GM18502 (cell line): ENCODE measurements at regions not wholly inside any gene's neighbourhood (a gene's known extent, or its start where the extent isn't known, plus 50 kb on each side); places are given as distances from the start of the nearest gene placed in this dataset.
"Not testable (repeated sequence)": the region's sequence is repeated elsewhere in the genome, so short reads cannot be mapped to it uniquely, and the experiment has no call there.

Experiments
- ATAC-seq: cut with Tn5 transposase; IDR thresholded peaks from one replicate; pipeline ENCODE4 v1.9.1; 2021; ENCODE audit warnings: mild to moderate bottlenecking; ENCODE audit not compliant: unreplicated experiment, poor library complexity

DNA sequence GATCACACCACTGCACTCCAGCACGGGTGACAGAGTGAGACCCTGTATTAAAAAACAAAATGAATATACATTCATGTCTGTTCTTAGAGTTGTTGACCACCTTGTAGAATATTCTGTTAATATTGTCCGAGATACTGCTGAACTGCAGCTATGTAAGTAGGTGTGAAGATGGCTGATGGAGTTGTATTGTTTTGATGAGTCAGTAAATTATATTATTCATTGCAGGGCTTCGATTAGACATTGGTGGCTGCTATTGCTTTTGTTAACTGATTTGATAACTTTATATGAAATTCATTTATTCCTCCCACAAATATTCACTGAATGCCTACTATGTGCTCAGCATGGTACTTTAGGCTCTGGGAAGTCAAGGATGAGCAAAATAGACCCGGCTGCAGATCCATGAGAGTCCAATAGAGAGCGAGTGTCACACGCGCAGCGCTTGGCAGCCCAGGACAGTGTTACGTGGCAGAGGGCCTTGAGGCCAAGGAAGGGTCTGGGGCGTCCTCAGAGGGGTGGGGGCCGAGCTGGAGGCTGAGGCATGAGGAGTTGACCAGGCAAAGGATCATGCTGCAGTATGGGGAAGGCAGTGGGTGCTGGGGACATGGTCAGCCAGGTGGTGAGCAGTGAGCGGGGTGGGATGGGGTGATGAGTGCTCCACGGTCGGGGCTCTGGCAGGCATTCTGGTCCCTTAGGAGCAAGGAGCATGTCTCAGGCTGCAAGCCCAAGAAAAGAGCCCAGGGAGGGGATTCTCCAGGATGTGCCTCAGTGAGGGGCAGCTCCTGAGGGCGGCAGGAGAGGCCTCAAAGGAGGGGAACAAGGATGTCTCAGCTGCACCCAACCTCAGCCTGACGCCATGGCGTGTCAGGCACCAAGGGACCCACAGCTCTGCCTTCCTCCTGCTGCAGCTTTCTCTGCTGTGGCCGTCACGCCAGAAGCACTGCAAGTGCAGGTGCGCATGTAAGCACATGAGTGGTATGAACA is 243.5 kb downstream of the GADD45G start:
- no peak for ATAC-seq

DNA sequence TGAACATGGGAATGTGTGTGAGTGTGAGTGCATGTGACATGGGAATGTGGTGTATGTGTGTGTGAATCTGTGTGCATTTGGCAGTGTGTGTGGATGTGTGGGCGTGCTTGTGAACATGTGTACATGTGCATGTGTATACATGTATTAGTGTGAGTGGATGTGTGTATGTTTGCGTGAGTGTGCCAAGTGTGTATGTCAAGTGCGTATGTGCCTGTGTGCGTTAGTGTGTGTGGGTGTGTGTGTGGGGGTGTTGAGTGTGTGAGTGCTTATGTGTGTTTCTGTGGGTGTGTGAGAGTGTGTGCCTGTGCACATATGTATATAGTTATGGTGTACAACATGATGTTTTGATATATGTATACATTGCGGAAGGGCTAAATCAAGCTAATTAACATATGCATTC is 244.3 kb downstream of the GADD45G start:
- ATAC-seq, result no peak

GRCh38 chr9:89850153-89850552 is 245.3 kb downstream of the GADD45G start:
- ATAC-seq, result no peak

- no peak for ATAC-seq
Observed at GRCh38 chr9:89850631-89851325, 246.0 kb downstream of the GADD45G start.

- ATAC-seq, result no peak
Observed at GRCh38 chr9:89853161-89853560, 248.3 kb downstream of the GADD45G start.

DNA sequence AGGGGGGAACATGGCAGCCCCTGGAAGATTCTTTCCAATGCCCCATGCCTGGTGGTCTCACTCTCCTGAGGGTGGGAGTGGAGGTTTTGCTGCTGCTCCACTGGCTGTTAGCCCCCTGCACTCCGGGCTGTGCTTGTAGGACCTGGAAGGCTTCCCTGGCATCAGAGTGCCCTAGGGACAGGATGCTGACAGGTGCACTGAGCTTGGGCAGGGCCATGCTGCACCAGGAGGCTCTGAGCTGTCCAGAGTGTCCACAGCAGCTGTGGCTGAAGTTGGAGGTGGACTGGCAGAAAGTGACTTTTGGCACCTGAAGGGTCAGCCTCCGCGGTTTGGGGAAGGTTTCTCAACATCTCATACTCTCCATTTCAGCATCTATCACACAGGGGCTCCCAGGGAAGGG is 249.1 kb downstream of the GADD45G start:
- ATAC-seq, result no peak

DNA sequence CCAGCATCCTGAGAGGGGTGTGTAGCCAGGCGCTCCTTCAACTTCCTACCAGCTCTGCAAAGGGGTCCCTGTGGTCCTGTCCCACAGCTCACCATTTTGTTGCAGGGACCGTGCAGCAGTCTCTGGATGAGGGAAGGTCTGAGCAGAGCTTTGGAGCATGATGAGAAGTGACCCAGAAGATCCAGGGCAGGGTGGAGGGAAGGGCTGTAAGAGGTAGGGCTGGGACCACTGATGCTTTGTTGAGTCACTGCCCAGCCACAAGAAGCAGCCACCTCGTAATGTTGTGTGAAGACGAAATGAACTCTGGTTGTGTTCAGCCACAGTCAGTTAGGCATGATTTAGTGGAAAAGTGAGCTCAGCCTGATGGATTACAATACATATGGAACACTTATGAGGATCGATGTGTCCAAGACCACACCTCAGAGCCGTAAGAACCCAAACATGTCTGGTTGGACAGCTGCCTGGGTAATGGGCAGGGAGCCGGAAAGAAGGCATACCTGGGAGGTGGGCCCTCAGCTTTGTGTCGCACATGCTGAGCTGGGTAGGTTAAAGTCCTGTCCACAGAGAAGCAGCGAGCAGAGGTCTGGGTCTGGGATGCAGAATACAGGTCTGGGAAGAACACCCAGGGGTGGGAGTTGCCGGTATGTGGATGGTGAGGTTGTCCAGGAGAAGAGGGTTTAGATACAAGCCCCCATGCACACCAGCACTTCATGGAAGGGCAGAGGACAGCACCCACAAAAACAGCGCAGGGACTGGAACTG is 250.1 kb downstream of the GADD45G start:
- no peak for ATAC-seq

DNA sequence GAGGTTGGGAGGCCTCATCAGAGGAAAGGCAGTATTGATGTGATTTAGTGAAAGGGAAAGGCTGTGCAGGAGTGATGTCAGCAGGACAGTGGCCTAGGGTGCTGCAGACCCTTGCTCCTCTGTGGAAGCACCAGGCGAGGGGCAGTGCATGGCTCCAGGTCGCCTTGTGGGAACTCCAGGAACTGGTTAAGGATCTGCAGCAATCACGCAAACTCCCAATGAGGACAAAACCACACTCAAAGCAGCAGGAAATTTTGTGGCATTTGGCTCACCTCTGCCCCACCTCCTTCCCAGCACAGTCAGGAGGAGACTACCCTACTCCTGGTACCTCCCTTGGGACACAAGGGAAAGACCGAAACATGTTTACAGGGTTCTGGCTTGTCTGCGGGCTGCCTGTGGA is 251.5 kb downstream of the GADD45G start:
- ATAC-seq, result not testable (repeated sequence)

DNA sequence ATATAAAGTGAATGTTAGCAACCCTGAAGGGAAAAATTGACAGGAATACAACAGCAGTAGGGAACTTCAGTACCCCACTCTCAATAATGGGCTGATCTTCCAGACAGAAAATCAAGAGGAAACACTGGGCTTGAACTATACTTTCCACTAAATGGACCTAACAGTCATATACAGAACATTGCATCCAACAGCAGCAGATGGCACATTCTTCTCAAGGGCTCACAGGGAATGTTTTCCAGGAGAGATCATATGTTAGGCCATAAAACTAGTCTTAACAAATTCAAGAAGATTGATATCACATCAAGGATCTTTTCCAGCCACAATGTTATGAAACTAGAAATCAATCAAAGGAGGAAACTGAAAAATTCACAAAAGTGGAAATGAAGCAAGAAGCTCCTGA is 252.1 kb downstream of the GADD45G start:
- not testable (repeated sequence) for ATAC-seq

DNA sequence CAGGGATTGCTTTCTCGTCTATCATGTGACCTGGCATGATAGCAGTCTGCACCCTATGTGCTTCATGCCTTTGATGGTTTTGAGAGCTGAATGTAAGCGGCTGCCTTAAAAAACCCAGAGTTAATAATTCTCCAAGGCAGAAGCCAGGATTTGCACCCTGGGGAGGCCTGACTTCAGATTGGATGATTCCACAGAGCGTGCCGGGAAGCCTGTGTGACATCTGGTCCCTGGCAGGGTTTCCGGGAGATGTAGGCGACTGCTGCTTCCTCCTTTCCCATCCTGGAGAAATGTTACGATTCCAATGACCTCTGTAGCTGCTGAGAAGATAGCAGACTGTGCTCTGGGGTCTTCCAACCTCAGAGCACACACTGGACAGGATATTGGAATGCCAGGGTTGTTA is 255.0 kb downstream of the GADD45G start:
- ATAC-seq, result not testable (repeated sequence)

DNA sequence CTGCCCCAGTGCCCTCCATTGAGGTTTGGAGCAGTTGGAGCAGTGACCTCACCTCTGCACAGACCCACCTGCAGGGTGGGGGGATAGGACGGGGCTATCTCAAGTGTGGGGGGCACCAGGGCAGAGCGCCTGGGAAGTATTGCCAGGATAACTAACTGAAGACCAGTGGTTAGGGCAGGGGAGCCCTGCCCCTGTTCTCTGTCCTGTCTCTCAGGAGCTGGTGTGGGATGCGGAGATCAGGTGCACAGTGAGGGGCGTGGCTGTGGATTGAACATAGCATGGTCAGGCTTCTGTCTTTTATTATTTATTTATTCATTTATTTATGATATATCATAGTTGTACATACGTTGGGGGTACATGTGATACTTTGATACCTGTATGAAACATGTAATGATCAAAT is 256.6 kb downstream of the GADD45G start:
- not testable (repeated sequence) for ATAC-seq

- ATAC-seq, result no peak
Observed at GRCh38 chr9:89862316-89862715, 257.5 kb downstream of the GADD45G start.

DNA sequence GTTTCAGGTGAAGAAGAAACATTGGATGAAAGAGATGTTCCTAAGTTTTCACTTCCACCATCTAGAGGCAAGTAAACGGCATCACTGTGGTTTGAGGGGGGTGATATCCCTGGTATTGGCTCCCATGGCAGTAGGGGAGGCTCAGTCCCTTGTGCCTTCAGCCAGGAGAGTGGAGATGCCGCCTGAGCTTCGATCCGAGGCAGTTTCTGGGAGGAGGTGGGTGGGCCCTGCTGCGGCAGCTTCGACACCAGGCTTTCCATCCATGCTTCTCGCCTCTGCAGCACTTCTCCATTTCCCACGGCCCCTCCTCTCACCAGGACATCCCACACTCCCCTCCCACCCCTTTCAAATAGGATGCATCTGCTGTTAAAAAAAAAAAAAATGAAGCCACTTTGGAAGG is 258.3 kb downstream of the GADD45G start:
- no peak for ATAC-seq

- no peak for ATAC-seq
Observed at GRCh38 chr9:89863837-89864236, 259.0 kb downstream of the GADD45G start.

DNA sequence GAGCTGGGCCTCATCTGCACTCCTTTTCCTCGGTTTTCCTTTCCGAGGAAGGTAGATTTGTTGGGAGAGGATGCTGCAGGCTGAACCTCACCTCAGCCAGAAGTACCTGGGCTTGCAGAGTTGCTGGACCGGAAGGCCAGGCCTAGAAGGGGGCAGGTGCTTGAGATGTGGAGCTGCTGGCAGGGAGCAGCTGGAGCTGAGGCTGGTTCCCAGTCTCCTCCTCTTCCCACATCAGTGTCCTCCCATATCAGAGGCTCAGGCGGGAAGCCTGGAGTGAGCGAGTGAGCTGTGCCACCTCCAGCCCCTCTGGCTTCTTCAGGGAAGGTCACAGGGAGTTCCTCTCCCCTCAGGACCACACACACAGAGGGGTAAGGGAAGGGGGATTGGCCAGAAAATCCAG is 259.4 kb downstream of the GADD45G start:
- ATAC-seq, result no peak

DNA sequence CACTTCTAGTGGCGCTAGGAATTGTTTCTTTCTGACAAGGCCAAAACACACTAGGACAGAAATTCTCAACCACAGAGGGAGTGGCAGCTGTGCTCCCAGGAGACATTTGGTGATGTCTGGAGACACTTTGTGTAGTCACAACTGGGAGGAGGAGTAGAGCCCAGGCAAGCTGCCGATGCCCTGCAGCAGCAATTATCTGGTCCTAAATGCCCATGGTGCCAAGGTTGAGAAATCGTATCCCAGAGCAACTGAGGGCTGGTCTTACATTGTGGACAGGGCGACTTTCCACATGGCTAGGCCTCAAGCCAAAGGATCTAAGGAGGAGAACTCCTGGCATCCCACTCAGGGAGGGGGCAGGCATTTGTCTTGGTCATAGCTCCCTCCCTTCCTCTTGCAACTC is 259.9 kb downstream of the GADD45G start:
- ATAC-seq, result no peak

DNA sequence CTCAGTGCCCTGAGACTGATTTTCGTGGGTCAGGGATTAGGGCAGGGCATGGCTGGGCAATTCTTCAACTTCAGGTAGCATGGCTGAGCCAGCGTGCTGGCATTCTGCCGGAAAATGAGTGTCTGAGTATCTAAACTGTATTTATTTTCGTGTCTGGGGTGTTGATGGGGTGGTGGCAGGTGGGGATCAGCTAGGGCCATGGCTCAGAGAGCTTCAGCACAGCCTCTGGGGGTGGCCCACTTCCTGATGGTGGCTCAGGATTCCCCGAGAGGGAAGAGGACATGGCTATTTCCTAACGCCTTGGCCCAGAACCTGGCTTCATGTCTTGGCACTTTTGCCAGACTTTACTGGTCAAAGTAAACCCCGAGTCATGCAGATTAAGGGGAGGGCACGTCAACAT is 260.5 kb downstream of the GADD45G start:
- no peak for ATAC-seq

DNA sequence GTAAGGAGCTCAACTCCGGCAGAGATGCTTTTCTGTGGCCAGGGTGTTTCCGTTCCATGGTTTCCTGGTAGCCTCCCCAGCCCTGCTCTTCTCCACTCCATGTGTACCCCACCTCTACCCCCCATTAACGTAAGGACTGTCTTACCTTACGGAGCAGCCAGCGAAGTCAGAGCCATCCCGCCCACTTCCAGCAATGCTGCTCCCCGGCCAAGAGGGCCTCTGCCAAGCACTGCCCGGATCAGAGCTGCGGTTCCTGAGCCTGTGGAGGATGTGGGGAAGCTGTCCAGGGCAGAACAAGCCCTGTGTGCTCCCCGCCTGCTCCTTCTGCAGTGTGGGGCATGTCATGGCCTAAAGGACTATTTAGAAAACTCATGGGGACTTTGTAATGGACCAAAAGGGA is 261.2 kb downstream of the GADD45G start:
- ATAC-seq, result no peak

DNA sequence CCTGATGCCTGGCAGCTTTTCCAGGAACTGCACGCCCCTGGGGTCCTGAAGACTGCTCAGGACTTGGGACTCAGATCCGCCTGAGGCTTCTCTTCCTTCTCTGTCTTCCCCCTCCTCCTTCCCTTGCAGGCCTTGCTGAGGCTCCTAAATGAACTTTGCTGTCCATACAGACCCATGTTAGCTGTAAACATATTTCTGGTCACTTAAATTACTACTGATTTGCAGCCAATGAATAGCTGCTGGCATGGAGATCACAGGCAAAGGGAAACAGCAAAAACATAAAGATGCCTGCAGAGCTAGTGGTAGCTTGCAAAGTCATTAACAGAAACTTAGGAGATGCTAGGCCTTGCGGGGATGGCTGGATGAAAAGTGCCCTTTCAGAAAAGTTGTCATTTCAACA is 261.9 kb downstream of the GADD45G start:
- no peak for ATAC-seq

DNA sequence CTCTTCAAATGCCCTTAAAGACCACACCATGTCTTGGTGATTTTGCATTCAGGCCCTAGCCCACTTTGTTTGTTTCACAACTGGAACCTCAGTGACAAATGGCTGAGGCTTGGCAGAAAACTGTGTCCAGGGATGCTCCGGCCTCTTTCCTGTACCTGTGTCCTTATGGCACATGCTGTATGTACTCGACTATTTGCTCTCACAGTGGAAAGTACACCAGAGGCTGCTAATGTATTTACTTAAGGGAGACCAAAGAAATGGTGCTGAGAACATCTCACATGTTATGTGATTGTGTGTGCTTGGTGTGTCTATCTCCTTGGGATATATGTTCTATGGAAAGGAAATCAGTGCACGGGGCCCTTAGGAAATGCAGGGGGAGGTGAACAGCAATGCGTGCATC is 263.3 kb downstream of the GADD45G start:
- no peak for ATAC-seq
